ENCODE measurements at regions not wholly inside any gene's neighbourhood (a gene's known extent, or its start where the extent isn't known, plus 50 kb on each side); places are given as distances from the start of the nearest gene placed in this dataset.

DNA sequence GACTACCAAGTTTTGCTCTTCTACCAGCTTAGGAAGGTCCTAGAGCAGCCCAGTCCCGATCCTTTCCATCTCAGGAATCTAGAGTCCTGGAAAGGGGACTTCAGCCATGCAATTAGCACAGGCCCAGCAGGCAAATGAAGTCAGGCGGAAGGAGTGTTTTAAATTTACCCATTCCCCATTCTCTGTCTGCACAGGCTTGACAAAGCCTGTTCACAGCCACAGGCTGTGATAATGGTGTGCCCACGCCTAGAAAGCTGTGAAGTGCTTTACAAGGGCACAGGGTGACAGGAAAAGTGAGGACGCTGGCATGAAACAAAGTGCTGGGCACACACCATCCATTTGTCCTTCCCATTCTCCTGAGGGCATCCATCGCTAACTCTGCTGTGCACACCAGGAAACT, 79.0 kb downstream of the PITPNM2 start:
- Histone ChIP-seq H3K4me3 (replicated peaks; ENCODE audit: low read depth, low read length) (no peak overlapping the region), H3K36me3 (ENCODE audit: control insufficient read depth, insufficient read depth, low read length) (no peaks in the 10 kb centered on the region), H3K27me3 (replicated peaks; ENCODE audit: control insufficient read depth, insufficient read depth, low read length) (no peaks in the 10 kb centered on the region; the same call in 1 of the 2 replicates)
- DNase-seq (ENCODE audit: extremely low read depth, insufficient read length) = no peak
- TF ChIP-seq, protein P1, sequence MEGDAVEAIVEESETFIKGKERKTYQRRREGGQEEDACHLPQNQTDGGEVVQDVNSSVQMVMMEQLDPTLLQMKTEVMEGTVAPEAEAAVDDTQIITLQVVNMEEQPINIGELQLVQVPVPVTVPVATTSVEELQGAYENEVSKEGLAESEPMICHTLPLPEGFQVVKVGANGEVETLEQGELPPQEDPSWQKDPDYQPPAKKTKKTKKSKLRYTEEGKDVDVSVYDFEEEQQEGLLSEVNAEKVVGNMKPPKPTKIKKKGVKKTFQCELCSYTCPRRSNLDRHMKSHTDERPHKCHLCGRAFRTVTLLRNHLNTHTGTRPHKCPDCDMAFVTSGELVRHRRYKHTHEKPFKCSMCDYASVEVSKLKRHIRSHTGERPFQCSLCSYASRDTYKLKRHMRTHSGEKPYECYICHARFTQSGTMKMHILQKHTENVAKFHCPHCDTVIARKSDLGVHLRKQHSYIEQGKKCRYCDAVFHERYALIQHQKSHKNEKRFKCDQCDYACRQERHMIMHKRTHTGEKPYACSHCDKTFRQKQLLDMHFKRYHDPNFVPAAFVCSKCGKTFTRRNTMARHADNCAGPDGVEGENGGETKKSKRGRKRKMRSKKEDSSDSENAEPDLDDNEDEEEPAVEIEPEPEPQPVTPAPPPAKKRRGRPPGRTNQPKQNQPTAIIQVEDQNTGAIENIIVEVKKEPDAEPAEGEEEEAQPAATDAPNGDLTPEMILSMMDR (IDR thresholded peaks at IDR 0.05; ENCODE audit: insufficient read depth, low read length, poor library complexity, severe bottlenecking) = no peak

DNA sequence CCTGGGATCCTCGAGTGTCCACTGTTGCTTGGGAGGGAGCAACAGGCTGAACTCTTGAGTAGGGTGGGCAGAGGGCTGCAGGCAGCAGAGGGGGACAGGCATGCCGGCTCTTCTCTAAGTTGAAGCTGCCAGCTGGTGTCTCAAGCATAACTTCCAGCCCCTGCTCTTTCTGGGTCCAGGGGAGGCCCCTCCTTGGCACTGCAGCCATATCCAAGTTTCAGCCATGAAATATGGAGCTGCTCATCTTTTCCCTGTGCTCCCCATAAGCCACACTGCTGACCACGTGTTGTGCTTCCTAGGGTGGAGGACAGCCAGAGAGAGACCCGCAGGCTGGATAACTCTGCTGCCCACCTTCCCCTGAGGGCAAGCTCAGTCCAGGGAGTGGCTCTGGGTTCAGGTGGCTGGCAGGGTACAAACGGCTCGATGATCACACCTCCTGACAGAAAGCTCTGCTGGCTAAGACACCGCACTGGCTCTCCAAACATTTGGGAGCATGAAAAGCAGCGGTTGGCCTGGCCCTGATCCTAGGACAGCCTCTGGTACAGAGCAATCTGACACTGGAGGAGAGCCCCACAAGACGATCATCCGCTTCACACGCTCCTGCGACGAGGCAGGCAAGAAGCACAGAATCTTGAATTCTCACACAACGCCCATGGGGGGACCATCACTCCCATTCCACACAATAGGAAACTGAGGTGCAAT, 79.6 kb downstream of the PITPNM2 start:
- no peak for DNase-seq (ENCODE audit: extremely low read depth, insufficient read length)
- Histone ChIP-seq H3K4me3 (replicated peaks; ENCODE audit: low read depth, low read length) (no peak overlapping the region), H3K27me3 (replicated peaks; ENCODE audit: control insufficient read depth, insufficient read depth, low read length) (no peaks in the 10 kb centered on the region; the same call in 1 of the 2 replicates), H3K36me3 (ENCODE audit: control insufficient read depth, insufficient read depth, low read length) (no peaks in the 10 kb centered on the region)
- TF ChIP-seq, protein P1 (IDR thresholded peaks at IDR 0.05; ENCODE audit: insufficient read depth, low read length, poor library complexity, severe bottlenecking) = no peak

DNA sequence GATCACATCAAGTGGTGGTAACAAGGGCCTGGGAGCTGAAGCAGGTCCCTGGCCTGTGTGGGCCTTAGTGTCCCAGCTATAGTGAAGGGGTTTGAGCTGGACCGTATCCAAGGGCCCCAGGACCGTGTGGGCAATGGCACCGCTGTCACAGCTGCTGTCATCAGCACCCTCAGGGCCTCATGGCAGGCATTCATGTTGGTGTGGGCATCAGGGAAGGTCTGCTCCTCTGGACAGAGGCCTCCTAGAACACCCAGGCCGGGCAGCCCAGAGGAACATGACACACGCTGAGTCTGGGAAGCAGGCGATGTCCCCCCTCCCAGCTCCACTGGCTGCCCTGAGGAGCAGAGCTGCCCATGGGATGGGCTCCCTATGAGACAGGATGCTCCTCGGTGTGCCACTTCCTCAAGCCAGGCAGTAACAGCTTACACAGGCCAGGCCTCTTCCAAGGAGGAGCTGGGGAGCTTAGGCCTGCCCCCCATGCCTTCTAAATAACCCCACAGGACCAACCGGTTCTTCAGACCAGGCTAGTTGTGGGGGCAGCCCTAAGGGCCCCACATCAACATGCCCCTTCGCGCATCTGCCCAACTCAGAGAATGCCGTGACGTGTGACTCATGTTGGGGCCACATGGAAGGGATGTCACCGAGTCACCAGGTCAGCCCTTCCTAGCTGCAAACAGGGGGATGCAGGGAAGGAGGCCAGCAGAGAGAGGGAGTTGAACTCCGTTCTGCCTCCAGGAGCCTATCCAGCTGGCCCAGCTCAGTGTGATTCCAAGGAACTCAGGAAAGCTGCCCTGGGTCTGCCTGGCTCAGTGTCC, 80.4 kb downstream of the PITPNM2 start:
- TF ChIP-seq, protein P1 (IDR thresholded peaks at IDR 0.05; ENCODE audit: insufficient read depth, low read length, poor library complexity, severe bottlenecking) = no peak

DNA sequence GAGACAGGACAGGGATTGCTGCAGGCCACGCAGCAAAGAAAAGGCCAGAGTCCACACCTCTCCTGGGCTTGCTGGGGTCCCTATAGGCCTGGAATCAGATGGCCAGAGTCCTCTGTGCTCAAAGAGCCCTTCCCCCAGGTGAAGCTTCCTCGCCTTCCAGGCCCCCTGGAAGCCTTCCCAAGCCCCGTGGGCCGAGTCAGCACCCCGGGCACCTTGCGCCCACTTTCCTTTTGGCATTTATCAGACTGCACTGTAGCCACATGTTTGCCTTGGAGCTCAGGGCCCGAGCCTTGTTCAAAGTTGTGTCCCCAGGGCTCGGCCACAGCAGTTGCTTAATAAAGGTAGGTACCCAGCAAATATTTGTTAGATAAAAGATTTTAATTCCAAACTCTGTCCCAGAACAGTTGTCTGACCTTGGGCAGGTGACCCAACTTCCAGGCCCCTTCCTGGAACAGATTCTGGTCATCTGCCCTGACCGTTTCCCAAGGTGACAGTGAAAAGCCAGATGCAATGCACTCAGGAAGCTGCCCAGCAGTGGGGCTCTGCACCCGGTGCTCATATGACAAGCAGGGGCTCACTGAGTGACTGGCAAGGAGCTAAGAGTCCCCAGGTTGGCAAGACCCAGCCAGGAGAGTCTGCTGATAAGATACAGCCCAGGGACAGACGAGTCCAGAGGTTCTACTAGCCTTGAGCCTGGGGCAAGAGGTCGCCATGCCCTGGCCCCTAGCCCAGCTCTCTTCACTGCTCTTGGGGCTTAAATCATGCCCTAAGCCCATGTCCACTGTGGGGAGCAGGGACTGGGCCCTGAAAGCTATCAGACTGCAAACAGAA, 81.2 kb downstream of the PITPNM2 start:
- TF ChIP-seq, protein P1 (IDR thresholded peaks at IDR 0.05; ENCODE audit: insufficient read depth, low read length, poor library complexity, severe bottlenecking) = no peak
- no peaks in the 10 kb centered on the region for H3K36me3 ChIP-seq (ENCODE audit: control insufficient read depth, insufficient read depth, low read length)
- H3K27me3 ChIP-seq (replicated peaks; ENCODE audit: control insufficient read depth, insufficient read depth, low read length) = no peaks in the 10 kb centered on the region; the same call in 1 of the 2 replicates
- no peak overlapping the region for H3K4me3 ChIP-seq (replicated peaks; ENCODE audit: low read depth, low read length)
- no peak for DNase-seq (ENCODE audit: extremely low read depth, insufficient read length)

More for the DNA sequence above, 80.4 kb downstream of the PITPNM2 start:
- Histone ChIP-seq H3K4me3 (replicated peaks; ENCODE audit: low read depth, low read length) (no peak overlapping the region), H3K36me3 (ENCODE audit: control insufficient read depth, insufficient read depth, low read length) (no peaks in the 10 kb centered on the region), H3K27me3 (replicated peaks; ENCODE audit: control insufficient read depth, insufficient read depth, low read length) (no peaks in the 10 kb centered on the region; the same call in 1 of the 2 replicates)
- DNase-seq (ENCODE audit: extremely low read depth, insufficient read length) = no peak

DNA sequence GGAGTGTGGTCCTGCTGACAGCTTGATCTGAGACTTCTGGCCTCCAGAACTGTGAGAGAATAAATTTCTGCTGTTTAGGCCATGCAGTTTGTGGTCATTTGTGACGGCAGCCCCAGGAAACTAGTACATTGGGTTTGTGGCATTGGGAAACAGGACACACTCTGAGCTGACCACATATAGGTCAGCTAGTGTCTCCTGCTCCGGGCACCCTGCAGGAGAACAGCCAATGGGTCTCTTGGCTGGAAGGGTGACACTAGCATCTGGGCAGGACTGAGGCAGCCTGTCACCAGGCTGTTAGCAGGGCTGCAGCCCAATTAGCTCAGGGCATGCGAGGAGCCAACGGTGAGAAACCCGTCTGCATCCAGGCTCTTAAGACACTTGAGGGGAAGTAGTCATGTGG, 83.2 kb downstream of the PITPNM2 start:
- no peak for DNase-seq (ENCODE audit: extremely low read depth, insufficient read length)
- Histone ChIP-seq H3K27me3 (replicated peaks; ENCODE audit: control insufficient read depth, insufficient read depth, low read length) (no peaks in the 10 kb centered on the region; the same call in 1 of the 2 replicates), H3K36me3 (ENCODE audit: control insufficient read depth, insufficient read depth, low read length) (no peaks in the 10 kb centered on the region), H3K4me3 (replicated peaks; ENCODE audit: low read depth, low read length) (no peak overlapping the region)
- TF ChIP-seq, protein P1 (IDR thresholded peaks at IDR 0.05; ENCODE audit: insufficient read depth, low read length, poor library complexity, severe bottlenecking) = no peak
